SK-N-SH treated with all-trans-retinoic acid at 6 μM for 48 hours (cell line): ENCODE measurements at regions not wholly inside any gene's neighbourhood (a gene's known extent, or its start where the extent isn't known, plus 50 kb on each side); places are given as distances from the start of the nearest gene placed in this dataset.

Experiments used
- ATAC-seq: fragments of 200-7000 bp; cut with Tn5 transposase; 3 replicates; pipeline ENCODE4 v1.9.1; 2020; ENCODE audit warnings: mild to moderate bottlenecking, moderate library complexity
- ARNTL ChIP-seq: fragments of 450-650 bp; formaldehyde crosslinking; IDR thresholded peaks from 2 replicates; pipeline ENCODE4 v1.5.0; 2020; ENCODE audit warnings: low read depth, mild to moderate bottlenecking, moderate library complexity, borderline replicate concordance
- CREB5 ChIP-seq: fragments of 250-450 bp; sonication (Bioruptor Pico); IDR thresholded peaks from 2 replicates; pipeline ENCODE4 v1.5.1; 2020; ENCODE audit warnings: low read depth, mild to moderate bottlenecking, moderate library complexity
- CSDC2 ChIP-seq: fragments of 250-450 bp; sonication (Bioruptor Pico); IDR thresholded peaks from 2 replicates; pipeline ENCODE4 v1.5.0; 2020; ENCODE audit warnings: mild to moderate bottlenecking, moderate library complexity
- CSRNP3 ChIP-seq: fragments of 250-450 bp; sonication (Bioruptor Pico); IDR thresholded peaks from 2 replicates; pipeline ENCODE4 v1.5.1; 2021; ENCODE audit warnings: mild to moderate bottlenecking, moderate library complexity
- ESRRG ChIP-seq: fragments of 250-450 bp; sonication (Bioruptor Pico); IDR thresholded peaks from 2 replicates; pipeline ENCODE4 v1.6.1; 2021; ENCODE audit warnings: mild to moderate bottlenecking
- GLIS3 ChIP-seq: fragments of 250-450 bp; sonication (Bioruptor Pico); IDR thresholded peaks from 2 replicates; pipeline ENCODE4 v1.5.0; 2020; ENCODE audit warnings: mild to moderate bottlenecking, moderate library complexity
- ISL1 ChIP-seq: fragments of 250-450 bp; sonication (Bioruptor Pico); IDR thresholded peaks from 2 replicates; pipeline ENCODE4 v2.1.2; 2022; ENCODE audit warnings: mild to moderate bottlenecking, moderate library complexity
- OSR1 ChIP-seq: fragments of 250-450 bp; sonication (Bioruptor Pico); IDR thresholded peaks from 2 replicates; pipeline ENCODE4 v1.8.0; 2022; ENCODE audit warnings: moderate library complexity, mild to moderate bottlenecking, inconsistent platforms
- PATZ1 ChIP-seq: fragments of 250-450 bp; sonication (Bioruptor Pico); IDR thresholded peaks from 2 replicates; pipeline ENCODE4 v1.8.0; 2020; ENCODE audit warnings: mild to moderate bottlenecking, moderate library complexity, borderline replicate concordance
- POU6F1 ChIP-seq: fragments of 250-450 bp; sonication (Bioruptor Pico); IDR thresholded peaks from 2 replicates; pipeline ENCODE4 v1.8.0; 2021; ENCODE audit warnings: low read depth, mild to moderate bottlenecking, moderate library complexity, borderline replicate concordance
- RARB ChIP-seq: fragments of 250-450 bp; sonication (Bioruptor Pico); IDR thresholded peaks from 2 replicates; pipeline ENCODE4 v1.8.0; 2021; ENCODE audit warnings: mild to moderate bottlenecking, moderate library complexity
- SNAI2 ChIP-seq: fragments of 250-450 bp; sonication (Bioruptor Pico); IDR thresholded peaks from 2 replicates; pipeline ENCODE4 v1.5.0; 2020; ENCODE audit warnings: mild to moderate bottlenecking, moderate library complexity
- TOX ChIP-seq: fragments of 250-450 bp; sonication (Bioruptor Pico); IDR thresholded peaks from 2 replicates; pipeline ENCODE4 v1.8.0; 2021; ENCODE audit warnings: mild to moderate bottlenecking, moderate library complexity, borderline replicate concordance
- TSHZ2 ChIP-seq: fragments of 250-450 bp; sonication (Bioruptor Pico); IDR thresholded peaks from 2 replicates; pipeline ENCODE4 v1.5.0; 2020; ENCODE audit warnings: mild to moderate bottlenecking, moderate library complexity
- ZFP3 ChIP-seq: fragments of 250-450 bp; sonication (Bioruptor Pico); IDR thresholded peaks from 2 replicates; pipeline ENCODE4 v1.5.0; 2020; ENCODE audit warnings: mild to moderate bottlenecking, moderate library complexity
- ZNF565 ChIP-seq: fragments of 450-650 bp; formaldehyde crosslinking; conservative IDR thresholded peaks from 2 replicates; pipeline ENCODE4 v1.5.0; 2020; ENCODE audit warnings: low read depth, mild to moderate bottlenecking, moderate library complexity
- ZNF8 ChIP-seq: fragments of 450-650 bp; formaldehyde crosslinking; IDR thresholded peaks from 2 replicates; pipeline ENCODE4 v1.5.0; 2020; ENCODE audit warnings: mild to moderate bottlenecking, moderate library complexity

- no peak for ATAC-seq
- TF ChIP-seq POU6F1 (CRISPR knock-in tag) (no peak), PATZ1 (no peak), ZFP3 (no peak), ISL1 (no peak), ZNF565 (CRISPR knock-in tag) (no peak), SNAI2 (CRISPR knock-in tag) (no peak)
Observed at GRCh38 chr1:5318143-5318816, 663.9 kb downstream of the AJAP1 start.

- TF ChIP-seq RARB (CRISPR knock-in tag) = no peak
- TF ChIP-seq ZNF8 (CRISPR knock-in tag) = no peak
- no peak for TF ChIP-seq TSHZ2 (CRISPR knock-in tag)
- TF ChIP-seq ZFP3 = no peak
- TF ChIP-seq ISL1 = no peak
Observed at GRCh38 chr1:5317391-5317790, 663.0 kb downstream of the AJAP1 start.

GRCh38 chr1:5312862-5313261 is 658.5 kb downstream of the AJAP1 start:
- ATAC-seq = no peak

More at GRCh38 chr1:5317391-5317790, 663.0 kb downstream of the AJAP1 start:
- ATAC-seq = no peak

More at GRCh38 chr1:5312862-5313261, 658.5 kb downstream of the AJAP1 start:
- no peak for TF ChIP-seq TOX (CRISPR knock-in tag)
- TF ChIP-seq CREB5 (CRISPR knock-in tag) = no peak
- TF ChIP-seq ISL1 = no peak
- no peak for TF ChIP-seq PATZ1
- TF ChIP-seq CSRNP3 (CRISPR knock-in tag) = no peak
- no peak for TF ChIP-seq ESRRG (CRISPR knock-in tag)
- no peak for TF ChIP-seq SNAI2 (CRISPR knock-in tag)
- TF ChIP-seq ZNF8 (CRISPR knock-in tag) = no peak
- no peak for TF ChIP-seq GLIS3 (CRISPR knock-in tag)
- no peak for TF ChIP-seq CSDC2 (CRISPR knock-in tag)
- no peak for TF ChIP-seq ARNTL
- no peak for TF ChIP-seq OSR1 (CRISPR knock-in tag)
- no peak for TF ChIP-seq ZNF565 (CRISPR knock-in tag)
- no peak for TF ChIP-seq POU6F1 (CRISPR knock-in tag)
- no peak for TF ChIP-seq ZFP3
